ENCODE measurements at regions not wholly inside any gene's neighbourhood (a gene's known extent, or its start where the extent isn't known, plus 50 kb on each side); places are given as distances from the start of the nearest gene placed in this dataset.

DNA sequence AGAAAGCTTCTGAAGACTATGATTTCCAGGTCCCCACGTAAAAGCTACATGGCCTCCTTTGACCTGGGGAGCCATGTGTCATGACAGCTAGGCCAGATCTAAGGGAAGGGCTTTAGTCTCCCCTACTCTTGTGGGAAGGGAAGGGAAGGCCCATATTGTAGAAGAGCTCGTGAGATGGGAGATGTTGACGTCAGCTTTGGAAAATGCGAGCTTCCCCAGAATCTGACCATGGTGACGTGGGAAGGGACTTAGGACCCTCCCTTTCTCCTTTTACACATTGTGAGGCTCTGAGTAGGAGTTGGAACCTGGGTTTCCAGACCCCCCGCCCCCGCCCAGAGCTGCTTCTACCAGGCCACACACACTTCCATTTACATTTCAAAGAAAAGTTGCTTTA is 165.5 kb downstream of the SYK start:
- no peak for TF ChIP-seq POLR2A (IDR thresholded peaks at IDR 0.05)
- TF ChIP-seq, protein P1, sequence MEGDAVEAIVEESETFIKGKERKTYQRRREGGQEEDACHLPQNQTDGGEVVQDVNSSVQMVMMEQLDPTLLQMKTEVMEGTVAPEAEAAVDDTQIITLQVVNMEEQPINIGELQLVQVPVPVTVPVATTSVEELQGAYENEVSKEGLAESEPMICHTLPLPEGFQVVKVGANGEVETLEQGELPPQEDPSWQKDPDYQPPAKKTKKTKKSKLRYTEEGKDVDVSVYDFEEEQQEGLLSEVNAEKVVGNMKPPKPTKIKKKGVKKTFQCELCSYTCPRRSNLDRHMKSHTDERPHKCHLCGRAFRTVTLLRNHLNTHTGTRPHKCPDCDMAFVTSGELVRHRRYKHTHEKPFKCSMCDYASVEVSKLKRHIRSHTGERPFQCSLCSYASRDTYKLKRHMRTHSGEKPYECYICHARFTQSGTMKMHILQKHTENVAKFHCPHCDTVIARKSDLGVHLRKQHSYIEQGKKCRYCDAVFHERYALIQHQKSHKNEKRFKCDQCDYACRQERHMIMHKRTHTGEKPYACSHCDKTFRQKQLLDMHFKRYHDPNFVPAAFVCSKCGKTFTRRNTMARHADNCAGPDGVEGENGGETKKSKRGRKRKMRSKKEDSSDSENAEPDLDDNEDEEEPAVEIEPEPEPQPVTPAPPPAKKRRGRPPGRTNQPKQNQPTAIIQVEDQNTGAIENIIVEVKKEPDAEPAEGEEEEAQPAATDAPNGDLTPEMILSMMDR (IDR thresholded peaks at IDR 0.05 in 8 of 11, conservative IDR thresholded peaks at IDR 0.05 in 3 of 11): no peak
